ENCODE measurements at regions not wholly inside any gene's neighbourhood (a gene's known extent, or its start where the extent isn't known, plus 50 kb on each side); places are given as distances from the start of the nearest gene placed in this dataset.
A peak's percentile ranks its signal among the peaks of the same experiment; 100 is the strongest.

DNA sequence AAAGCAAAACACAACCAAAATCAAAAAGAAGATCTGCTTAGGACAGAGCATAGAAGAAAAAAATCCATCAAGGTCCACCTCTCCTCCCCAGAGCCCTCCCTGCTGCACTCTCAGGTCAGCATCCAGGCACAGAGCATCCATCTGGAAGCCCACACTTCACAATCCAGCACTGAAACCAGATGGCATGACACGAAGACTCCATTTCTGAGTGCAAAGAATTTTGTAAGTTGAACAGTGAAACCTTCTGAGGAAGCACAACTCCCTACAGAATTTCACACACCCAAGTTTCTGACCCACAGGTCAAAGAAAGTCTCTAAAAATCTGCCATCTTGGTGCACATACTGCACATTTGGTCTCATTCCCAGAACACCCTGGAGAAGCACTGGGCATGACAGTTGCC lies 128.8 kb upstream of the STXBP5 start:
- DNase-seq (ENCODE audit: low read depth, low spot score) = no peak

DNA sequence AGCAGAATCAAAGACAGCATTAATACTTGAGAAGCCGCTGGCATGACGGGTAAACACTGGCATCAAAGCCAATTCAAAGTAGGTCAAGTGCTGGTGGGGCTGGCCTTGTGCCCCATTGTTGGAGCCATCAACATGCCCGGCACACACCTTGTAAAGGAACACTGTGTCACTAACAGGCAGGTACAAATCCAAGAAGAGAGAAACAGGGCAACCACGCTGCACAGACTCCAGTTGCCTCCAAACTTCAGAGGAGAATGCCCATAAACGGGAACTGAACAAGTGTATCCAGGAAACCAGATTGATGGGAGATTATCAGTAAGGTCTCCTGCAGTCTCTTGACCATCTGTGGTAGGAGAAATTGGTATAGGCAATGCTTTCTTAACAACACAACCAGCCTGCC lies 127.0 kb upstream of the STXBP5 start:
- no peak for DNase-seq (ENCODE audit: low read depth, low spot score)

DNA sequence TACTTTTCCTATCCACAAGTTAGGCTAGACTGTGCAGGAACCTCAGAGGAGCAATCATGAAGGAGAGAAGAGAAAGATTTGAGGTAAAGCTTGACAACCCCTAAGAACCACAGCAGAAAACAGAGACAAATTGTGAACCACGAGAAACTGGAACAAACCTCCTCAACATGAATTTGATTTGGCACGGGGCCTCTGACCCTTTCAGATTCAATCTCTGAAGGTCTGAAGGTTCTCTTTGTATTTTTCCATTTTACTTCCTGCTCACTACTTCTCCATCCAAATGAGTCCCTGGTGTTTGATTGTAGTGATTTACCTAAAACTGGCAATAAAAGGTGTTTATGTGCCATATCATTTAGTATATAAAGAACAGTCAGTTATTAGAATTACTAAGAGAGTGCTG lies 126.1 kb upstream of the STXBP5 start:
- no peak for DNase-seq (ENCODE audit: low read depth, low spot score)

DNA sequence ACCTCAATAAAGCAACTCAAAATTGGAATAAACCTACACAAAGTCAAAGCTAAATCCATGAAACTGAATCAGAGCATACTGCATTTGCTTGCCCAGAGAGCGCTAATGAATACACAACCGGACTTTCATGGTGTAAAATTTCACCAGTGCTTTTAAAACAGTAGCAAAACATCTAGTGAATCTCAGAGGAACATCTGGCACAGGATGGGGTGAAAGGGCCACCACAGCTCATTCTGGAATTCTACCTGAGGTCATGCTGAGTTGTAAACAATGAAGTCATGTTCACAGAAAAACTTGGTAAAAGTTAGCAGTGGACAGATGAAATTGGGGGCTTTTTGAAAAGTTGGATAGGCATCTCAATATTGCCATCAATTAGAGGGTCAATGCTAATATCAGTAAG lies 125.6 kb upstream of the STXBP5 start:
- DNase-seq (ENCODE audit: low read depth, low spot score) = no peak

DNA sequence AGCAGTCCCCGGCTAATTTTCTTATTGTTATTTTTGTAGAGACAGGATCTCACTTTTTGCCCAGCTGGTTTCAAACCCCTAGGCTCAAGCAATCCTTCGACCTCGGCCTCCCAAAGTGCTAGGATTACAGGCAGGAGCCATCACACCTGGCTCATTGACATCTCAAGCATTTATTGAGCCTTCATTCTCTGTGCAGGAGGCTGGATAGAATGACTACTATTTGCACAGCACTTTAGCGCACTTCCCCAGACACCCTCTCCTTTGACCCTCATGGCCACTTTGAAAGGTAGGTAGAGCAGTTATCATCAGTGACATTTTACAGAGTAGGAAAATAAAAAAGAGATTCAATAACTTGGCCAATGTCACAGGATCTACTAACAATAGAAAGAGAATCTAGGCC lies 124.0 kb upstream of the STXBP5 start:
- DNase-seq (ENCODE audit: low read depth, low spot score) = no peak

DNA sequence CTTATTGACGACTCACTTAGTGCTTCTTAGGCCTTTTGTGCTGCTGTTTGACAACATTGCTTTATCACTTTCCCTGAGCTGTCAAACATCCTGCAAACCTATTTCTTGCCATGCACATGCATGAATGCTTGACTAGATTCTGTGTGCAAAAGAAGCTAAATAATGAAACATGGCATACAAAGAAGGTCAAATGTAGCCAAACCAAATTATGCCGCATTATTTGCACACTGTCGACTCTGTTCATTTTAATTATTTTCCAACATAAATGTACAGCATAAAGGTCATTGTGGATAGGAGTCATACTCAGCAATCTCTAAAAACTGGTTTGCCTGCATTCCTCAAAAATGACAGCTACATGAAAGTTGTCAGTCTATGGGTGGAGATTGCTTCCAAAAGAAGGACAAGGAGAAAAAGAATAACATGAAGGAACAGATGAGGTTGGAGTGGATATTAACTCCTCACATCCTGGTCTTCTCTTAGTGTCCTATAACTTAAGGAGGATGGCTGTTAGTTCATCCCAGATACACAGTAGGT lies 123.1 kb upstream of the STXBP5 start:
- no peak for DNase-seq (ENCODE audit: low read depth, low spot score)

DNA sequence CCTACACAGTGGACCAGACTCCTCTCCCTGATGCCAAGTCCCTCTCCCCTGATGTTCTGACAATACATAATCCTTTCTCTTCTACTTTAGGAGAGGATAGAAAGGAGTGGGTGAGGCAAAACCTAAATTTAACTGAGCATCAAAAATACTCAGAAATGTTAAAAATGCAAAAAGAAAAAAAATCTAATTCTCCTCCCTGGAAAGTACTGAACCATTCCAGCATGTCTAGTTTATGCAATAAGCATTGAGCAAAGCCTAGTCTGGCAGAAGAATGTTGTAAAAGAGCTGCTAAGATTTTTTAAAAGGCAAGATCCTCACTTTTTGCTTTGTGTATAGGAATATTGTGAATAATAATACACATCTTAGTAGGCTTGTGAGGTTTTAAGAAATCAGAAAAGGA lies 116.6 kb upstream of the STXBP5 start:
- DNase-seq (ENCODE audit: low read depth, low spot score) = no peak

DNA sequence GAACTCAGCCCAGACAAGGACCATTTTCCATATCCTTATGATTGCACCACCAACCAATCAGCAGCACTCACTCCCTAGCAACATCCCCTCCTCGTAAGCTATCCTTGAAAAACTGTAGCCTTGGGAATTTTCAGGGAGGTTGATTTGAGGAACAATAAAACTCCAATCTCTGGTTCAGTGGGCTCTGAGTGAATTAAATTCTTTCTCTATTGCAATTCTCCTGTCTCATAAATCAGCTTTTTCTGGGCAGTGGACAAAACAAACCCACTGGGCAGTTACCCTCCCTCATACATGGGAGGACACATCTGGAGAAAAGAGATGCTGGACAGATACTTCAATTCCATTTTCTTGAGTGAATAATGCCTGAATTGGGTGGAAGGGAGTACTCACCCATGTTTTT lies 115.4 kb upstream of the STXBP5 start:
- no peak for DNase-seq (ENCODE audit: low read depth, low spot score)

DNA sequence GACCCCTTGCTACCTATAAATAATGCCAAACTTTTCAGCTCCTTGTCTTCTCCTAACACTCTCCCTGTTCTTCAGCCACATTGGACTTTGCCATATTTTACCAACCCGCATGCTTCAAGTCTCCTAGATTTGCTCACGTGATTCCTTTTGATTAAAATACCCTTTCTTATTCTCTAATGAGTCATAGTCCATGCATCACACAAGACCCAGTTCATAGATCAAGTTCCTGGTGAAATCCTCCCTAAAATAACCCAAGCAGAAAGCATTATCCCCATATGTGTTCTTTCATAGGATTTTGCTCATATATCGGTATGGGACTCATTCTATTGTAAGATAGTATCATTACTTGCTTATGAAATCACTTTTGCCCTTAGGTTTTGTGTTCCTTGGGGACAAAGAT lies 108.9 kb upstream of the STXBP5 start:
- no peak for DNase-seq (ENCODE audit: low read depth, low spot score)

DNA sequence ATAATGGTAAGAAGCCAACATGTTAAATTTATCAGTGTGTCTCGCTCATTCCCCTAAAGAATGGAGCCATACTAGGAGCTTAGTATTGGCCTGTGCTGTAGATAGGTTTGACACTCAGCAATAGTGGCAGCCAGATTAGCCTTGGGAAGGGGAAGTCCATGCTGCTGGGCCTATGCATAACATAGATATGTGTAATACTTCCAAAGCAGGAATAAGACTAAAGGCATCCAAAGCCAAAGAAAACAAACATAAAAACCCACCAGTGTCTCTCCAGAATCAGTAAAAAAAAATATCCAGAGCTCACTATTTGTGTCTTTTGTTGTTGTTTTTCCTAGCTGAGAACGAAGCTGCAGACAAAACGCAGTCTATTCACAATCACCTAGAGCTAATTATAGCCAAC lies 104.2 kb upstream of the STXBP5 start:
- DNase-seq (ENCODE audit: low read depth, low spot score) = no peak

DNA sequence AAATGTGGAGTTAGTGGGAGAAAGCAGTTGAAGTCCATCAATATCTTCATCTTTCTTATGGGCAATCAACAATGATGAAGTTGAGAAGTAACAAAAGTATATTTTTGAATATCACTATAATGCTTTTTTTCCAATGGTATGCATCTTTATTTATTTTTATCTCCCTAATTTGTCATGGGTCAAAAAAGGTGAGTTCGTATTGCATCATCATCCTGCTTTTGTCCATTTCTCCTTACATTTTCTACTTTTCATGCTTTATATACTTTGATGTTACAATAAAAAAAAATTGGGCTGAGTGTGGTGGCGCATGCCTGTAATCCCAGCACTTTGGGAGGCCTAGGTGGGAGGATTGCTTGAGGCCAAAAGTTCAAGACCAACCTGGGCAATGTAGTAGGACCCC lies 101.2 kb upstream of the STXBP5 start:
- DNase-seq (ENCODE audit: low read depth, low spot score) = no peak

DNA sequence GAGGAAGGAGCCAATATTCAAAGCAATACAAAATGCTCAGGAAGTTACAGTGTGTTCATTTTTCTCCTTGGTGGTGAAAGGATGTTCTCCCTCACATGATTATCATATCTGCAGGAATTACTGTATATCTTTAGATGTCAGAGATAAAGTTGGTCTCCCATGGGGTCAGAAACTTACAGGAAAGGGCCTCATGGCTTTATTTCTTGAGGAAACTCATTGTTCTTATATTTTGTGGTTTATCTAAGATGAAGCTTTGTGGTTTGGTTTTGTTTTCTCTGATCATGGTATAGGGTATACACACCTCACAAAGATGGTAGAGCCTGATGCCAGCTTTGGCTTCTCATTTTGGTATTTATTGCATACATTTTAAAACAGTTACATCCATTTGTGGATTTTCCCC lies 100.5 kb upstream of the STXBP5 start:
- DNase-seq (ENCODE audit: low read depth, low spot score) = no peak

DNA sequence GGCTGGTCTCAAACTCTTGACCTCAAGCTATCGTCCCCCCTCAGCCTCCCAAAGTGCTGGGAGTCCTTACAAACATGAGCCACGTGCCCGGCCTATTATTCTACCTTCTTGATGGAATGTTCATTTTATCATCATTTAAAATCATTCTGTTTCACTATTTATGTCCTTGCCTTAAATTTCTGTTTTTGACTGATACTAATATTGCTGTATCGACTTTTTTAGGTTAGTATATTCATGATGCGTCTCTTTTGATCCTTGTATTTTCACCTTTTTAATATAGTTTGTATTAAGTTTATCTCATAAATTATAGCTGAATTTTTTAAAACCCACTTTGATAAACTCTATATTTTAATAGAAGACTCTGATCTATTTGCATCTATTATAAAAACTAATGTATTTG lies 98.4 kb upstream of the STXBP5 start:
- DNase-seq (ENCODE audit: low read depth, low spot score) = no peak

DNA sequence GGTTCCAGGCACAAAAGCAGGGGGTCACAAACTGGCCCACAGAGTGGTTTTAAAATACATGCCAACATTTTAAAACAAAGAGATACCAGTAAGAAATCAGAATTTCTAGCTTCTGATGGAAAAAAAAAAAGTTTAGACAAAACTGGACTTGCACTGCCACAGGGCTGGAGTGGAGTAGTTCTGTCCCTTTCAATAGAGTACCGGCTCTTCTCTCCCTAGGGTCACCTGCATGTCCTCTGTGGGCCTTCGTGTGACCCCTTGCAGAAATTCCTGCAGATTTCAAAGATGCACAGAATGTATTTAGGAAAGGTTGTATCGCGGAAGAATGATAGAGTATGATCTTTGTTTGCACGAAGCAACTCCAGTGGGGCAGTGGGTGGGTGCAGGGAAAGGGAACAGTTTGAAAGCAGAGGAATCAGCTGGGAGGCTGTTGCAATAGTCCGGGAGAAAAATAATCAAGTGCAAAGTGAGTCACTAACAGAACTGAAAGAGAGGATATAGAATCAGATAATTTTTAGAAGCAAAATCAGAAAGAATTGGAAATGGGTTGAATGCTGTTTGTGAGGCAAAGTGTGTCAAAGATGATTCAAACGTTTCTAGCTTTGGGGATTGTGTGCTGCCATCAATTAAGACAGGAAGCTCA lies 97.3 kb upstream of the STXBP5 start:
- no peak for DNase-seq (ENCODE audit: low read depth, low spot score)

DNA sequence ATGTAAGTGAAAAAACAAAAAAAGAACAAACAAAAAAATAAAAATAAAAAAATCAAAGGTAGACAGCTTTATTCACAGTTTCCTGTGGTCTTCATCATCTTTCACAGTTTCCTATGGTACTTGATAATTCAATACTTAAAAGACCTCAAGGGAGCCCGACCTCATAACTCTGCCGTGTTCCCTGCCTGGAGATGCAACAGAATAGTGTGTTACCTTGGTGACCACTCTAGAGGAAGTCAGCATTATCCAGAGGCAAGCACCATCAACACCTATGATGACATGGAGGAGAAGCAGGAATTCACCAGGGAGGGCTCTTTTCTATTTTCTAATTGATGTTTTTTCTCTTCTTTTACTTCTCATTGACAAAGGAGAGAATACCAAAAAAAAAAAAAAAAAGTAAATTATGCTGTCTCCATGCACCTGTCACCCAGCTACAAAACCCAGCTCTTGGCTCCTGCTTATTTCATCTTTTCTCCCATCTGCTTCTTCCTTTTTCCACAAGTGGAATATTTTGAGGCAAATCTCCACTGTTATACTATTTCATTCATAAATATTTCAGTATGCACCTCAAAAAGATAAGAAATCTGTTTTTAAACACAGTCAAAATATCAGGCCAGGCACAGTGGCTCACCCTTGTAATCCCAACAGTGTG lies 95.8 kb upstream of the STXBP5 start:
- DNase-seq (ENCODE audit: low read depth, low spot score) = no peak

DNA sequence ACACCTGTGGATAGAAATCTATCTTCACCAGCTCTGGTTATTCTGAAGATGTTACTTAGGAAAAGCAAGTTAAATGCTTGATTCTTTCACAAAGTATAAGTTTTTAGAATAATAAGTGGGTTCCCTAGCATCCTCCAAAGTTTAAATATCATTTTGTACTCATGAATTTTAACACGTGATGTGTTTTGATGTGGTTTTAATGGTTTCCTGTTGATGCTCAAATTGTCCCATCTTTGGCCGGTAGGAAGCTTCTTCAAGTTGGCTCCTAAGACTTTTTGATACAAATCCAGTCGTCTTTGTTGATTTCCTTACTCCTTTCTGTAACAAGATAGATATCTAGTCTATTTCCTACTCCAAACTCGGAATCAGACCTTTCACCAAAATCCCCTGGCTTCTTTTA lies 94.5 kb upstream of the STXBP5 start:
- DNase-seq (ENCODE audit: low read depth, low spot score) = no peak

DNA sequence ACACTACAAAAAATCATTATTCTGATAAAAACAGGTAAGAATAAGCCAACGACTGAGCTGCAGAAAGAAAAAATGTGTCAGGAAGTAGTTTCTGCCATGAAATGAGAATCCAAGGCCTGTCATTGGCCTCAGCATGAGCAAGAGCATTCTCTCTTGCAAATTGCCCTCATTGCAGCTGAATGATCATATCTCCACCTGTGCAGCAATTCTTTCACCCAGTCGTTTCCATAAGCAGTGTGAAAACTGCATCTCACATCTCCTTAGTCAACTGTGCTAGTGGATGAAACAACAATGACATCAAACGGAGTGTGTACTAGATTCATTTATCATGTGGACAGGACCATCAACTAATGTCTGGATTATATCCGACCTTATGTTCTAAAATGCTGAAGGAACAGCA lies 88.2 kb upstream of the STXBP5 start:
- no peak for DNase-seq (ENCODE audit: low read depth, low spot score)

DNA sequence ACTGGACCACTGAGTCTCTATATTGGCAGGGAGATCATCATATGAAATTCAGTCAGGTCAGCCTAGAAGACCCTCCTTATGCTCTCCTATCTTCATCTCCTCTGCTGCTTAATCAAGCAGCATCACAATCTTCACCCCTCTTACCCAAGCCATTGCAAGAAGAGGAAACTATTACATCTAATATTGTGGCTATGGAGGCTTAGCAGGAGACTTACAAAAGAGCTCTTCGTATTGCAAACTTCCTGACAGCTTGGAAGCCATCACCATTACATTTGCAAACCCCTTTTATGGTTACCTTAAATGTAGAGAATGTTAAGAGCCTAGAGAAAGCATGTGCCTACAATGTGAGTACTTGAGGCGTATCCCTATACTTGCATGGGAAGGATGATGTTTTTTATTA lies 87.2 kb upstream of the STXBP5 start:
- no peak for DNase-seq (ENCODE audit: low read depth, low spot score)

DNA sequence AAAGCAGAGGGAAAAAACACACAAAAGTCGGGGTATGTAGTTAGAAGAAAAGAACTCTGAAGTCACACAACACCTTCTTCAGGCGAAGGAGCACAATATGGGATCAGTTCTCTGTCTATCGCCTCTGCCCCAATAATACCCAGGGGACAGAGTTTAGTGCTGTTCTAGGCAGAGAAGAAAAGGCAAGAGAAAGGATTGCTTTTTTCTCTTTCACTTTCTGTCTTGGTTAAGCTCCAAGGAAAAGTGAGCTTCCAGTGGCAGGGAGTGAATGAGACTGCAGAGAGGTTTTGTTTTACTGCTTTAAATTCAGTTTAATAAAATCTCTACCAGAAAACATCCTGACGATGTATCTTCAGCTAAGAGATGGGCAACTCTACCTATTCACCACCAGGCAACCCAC lies 86.6 kb upstream of the STXBP5 start:
- DNase-seq (ENCODE audit: low read depth, low spot score) = no peak

DNA sequence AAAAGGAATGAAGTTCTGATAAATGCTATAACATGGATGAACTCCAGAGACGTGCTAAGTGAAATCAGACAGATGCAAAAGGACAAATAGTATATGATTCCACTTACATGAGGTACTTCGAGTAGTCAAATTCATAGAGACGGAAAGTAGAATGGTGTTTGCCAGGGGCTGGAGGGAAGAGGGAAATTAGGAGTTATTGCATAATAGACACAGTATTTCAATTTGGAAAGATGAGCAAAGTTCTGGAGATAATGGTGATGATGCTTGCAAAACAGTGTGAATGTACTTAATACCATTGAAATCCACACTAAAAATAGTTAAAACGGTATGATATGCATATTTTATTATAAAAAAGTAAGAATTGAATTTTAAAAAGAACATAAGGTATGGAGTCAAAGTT lies 84.9 kb upstream of the STXBP5 start:
- DNase-seq (ENCODE audit: low read depth, low spot score) = no peak

DNA sequence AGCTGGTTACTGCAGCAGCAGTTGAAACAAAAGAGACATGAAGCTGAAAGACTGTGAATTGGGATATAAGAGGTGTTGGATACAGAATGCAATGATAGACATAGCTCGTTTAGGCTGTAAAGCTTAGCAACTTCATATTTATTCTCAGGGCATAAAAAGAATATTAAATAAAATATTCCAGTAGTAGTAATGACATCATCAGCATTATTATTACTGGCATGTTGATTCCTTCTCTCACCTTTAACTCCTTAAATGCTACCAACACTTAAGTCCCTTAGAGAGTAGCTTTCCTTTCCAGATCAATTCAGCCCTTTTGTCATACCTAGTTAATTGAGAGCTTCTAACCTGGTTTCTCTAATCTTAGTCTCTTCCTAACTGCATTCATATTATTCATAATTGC lies 81.4 kb upstream of the STXBP5 start:
- no peak for DNase-seq (ENCODE audit: low read depth, low spot score)

DNA sequence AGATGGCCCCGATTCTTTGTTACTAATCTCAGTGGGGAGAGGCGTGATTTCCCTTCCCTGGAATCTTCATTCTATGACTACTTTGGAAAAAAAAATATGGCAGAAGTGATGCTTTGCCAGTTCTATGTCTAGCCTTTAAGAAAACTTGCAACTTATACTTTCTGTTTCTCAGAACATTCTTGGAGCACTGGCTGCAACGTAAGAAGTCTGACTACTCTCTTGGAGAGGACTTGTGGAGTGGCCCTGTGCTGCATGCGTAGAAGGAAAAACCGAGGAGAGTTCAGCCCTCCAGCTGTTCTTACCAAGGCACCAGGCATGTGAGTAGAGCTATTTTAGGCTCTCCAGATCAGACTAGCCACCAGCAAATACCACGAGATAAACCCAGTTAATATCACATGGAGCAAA lies 77.6 kb upstream of the STXBP5 start:
- peak; percentile 2 for DNase-seq (ENCODE audit: low read depth, low spot score)

DNA sequence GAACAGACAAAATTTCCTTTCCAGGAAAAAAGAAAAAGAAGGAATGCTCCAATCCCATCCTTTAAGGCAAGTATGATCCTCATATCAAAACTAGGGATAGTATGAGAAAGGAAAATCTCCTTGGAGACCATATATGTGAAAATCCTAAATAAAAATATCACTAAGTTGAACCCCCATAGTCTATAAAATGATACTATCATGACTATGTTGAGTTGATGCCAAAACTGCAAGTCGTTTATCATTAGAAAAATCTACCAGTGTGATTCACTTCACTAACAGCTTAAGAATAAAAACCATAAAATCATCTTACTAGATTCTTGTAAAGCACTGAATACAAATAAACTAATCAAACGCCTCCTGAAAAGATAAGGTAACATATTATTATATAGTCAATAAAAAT lies 76.6 kb upstream of the STXBP5 start:
- DNase-seq (ENCODE audit: low read depth, low spot score) = no peak

DNA sequence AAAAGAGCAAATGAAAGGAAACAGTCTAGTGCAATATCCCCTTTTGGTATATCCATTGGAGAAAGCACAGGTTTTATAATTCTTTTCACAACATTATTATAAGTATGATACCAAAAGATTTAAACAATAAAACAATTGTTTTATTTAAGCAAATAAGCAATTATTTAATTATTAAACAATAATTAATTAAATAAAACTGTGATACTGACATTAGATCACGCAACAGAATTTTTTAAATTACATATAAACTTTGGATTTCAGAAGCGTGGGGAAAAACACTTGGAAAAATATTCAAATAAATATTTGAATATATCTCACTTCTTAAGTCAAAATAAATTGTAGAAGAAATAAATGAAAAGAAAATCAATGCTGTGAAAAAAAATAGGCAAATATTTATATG lies 76.2 kb upstream of the STXBP5 start:
- DNase-seq (ENCODE audit: low read depth, low spot score) = no peak

Measured in ELF-1 (cell line).